Naive B cell (primary cell): ENCODE measurements at regions not wholly inside any gene's neighbourhood (a gene's known extent, or its start where the extent isn't known, plus 50 kb on each side); places are given as distances from the start of the nearest gene placed in this dataset.

Experiments used
- ATAC-seq, 2 donors: fragments of 150-1000 bp; cut with Tn5 transposase; 2 replicates each; pipeline ENCODE4 v1.10.0; 2021; ENCODE audit warnings: low read depth in 2 of 2, mild to moderate bottlenecking in 2 of 2, moderate library complexity in 2 of 2
- DNase-seq: peaks from one replicate; pipeline ENCODE4 v3.0.0; 2022
- H3K27ac Mint-ChIP-seq, 6 donors: one replicate each; pipeline ENCODE4 v1.8.0; 2020 to 2022; ENCODE audit warnings: mild to moderate bottlenecking in 6 of 6, mixed read lengths in 6 of 6, moderate library complexity in 5 of 6, inconsistent platforms in 2 of 6
- H3K27me3 Mint-ChIP-seq, 3 donors: one replicate each; pipeline ENCODE4 v1.8.0; 2021 to 2022; ENCODE audit warnings: mixed read lengths in 3 of 3, mild to moderate bottlenecking in 1 of 3
- H3K36me3 Mint-ChIP-seq, 2 donors: one replicate each; pipeline ENCODE4 v1.8.0; 2020 to 2022; ENCODE audit warnings: mixed read lengths in 2 of 2, inconsistent platforms in 1 of 2, mild to moderate bottlenecking in 1 of 2
- H3K4me1 Mint-ChIP-seq, 3 donors: one replicate each; pipeline ENCODE4 v1.8.0; 2020 to 2022; ENCODE audit warnings: mixed read lengths in 3 of 3, inconsistent platforms in 1 of 3, mild to moderate bottlenecking in 1 of 3, moderate library complexity in 1 of 3
- H3K4me3 Mint-ChIP-seq, 8 donors: one replicate each; pipeline ENCODE4 v1.8.0; 2020 to 2022; ENCODE audit warnings: mild to moderate bottlenecking in 8 of 8, mixed read lengths in 8 of 8, moderate library complexity in 8 of 8, inconsistent platforms in 2 of 8
- H3K9me3 Mint-ChIP-seq, 7 donors: one replicate each; pipeline ENCODE4 v1.8.0; 2020 to 2022; ENCODE audit warnings: mixed read lengths in 7 of 7, mild to moderate bottlenecking in 5 of 7, inconsistent platforms in 2 of 7, moderate library complexity in 1 of 7

GRCh38 chr15:31267161-31268107, 59.2 kb upstream of the KLF13 start:
- Mint-ChIP-seq H3K4me1 (peaks cover 73 to 80% (median 80%) of the 10 kb centered on the region in 3 donors), H3K27me3 (no peaks in the 10 kb centered on the region), H3K9me3 (no peaks in the 10 kb centered on the region), H3K4me3 (peak overlapping the region in 7 of 8 donors; percentile 17 to 91 (median 83)), H3K27ac (peak overlapping the region; percentile 44 to 97 (median 92)), H3K36me3 (no peaks in the 10 kb centered on the region)
- ATAC-seq (no peak), DNase-seq (no peak)

- no peaks in the 10 kb centered on the region for H3K36me3 Mint-ChIP-seq
- H3K27me3 Mint-ChIP-seq, result no peaks in the 10 kb centered on the region
- H3K4me1 Mint-ChIP-seq, result peaks cover 69 to 80% (median 79%) of the 10 kb centered on the region in 3 donors
- H3K9me3 Mint-ChIP-seq, result no peaks in the 10 kb centered on the region
- ATAC-seq, result no peak
- no peak for DNase-seq
- peak overlapping the region in 5 of 6 donors; percentile 44 to 92 (median 84) for H3K27ac Mint-ChIP-seq
- peak overlapping the region in 7 of 8 donors; percentile 5 to 87 (median 74) for H3K4me3 Mint-ChIP-seq
These were observed 58.5 kb upstream of the KLF13 start for GRCh38 chr15:31268108-31268501.

- peak overlapping the region in 3 of 6 donors; percentile 38 to 77 (median 69) for H3K27ac Mint-ChIP-seq
- DNase-seq, result no peak
- ATAC-seq, result no peak
- H3K9me3 Mint-ChIP-seq, result no peaks in the 10 kb centered on the region
- peaks cover 68 to 80% (median 79%) of the 10 kb centered on the region in 3 donors for H3K4me1 Mint-ChIP-seq
- peak overlapping the region in 1 of 8 donors; percentile 37 for H3K4me3 Mint-ChIP-seq
- no peaks in the 10 kb centered on the region for H3K36me3 Mint-ChIP-seq
- H3K27me3 Mint-ChIP-seq, result no peaks in the 10 kb centered on the region
These were observed 57.5 kb upstream of the KLF13 start for GRCh38 chr15:31268911-31269784.

- Mint-ChIP-seq H3K4me3 (peak overlapping the region in 1 of 8 donors; percentile 54), H3K4me1 (peaks cover 64 to 80% (median 77%) of the 10 kb centered on the region in 3 donors), H3K36me3 (no peaks in the 10 kb centered on the region), H3K9me3 (no peaks in the 10 kb centered on the region), H3K27me3 (no peaks in the 10 kb centered on the region), H3K27ac (peak overlapping the region in 1 of 6 donors; percentile 11)
- no peak for ATAC-seq
- DNase-seq, result no peak
These were observed 56.6 kb upstream of the KLF13 start for GRCh38 chr15:31269816-31270575.

- H3K4me1 Mint-ChIP-seq, result peaks cover 56 to 75% (median 72%) of the 10 kb centered on the region in 3 donors
- H3K36me3 Mint-ChIP-seq, result no peaks in the 10 kb centered on the region
- no peak for ATAC-seq
- H3K27ac Mint-ChIP-seq, result peak overlapping the region in 1 of 6 donors; percentile 7
- H3K27me3 Mint-ChIP-seq, result no peaks in the 10 kb centered on the region
- H3K4me3 Mint-ChIP-seq, result no peak overlapping the region
- no peak for DNase-seq
- H3K9me3 Mint-ChIP-seq, result no peaks in the 10 kb centered on the region
These were observed 55.9 kb upstream of the KLF13 start for GRCh38 chr15:31270767-31271166.

- no peaks in the 10 kb centered on the region for H3K27me3 Mint-ChIP-seq
- peaks cover 52 to 70% (median 67%) of the 10 kb centered on the region in 3 donors for H3K4me1 Mint-ChIP-seq
- no peak for ATAC-seq
- H3K9me3 Mint-ChIP-seq, result no peaks in the 10 kb centered on the region
- H3K27ac Mint-ChIP-seq, result no peak overlapping the region
- DNase-seq, result no peak
- H3K36me3 Mint-ChIP-seq, result no peaks in the 10 kb centered on the region
- peak overlapping the region in 1 of 8 donors; percentile 25 for H3K4me3 Mint-ChIP-seq
These were observed 55.4 kb upstream of the KLF13 start for GRCh38 chr15:31271224-31271635.

GRCh38 chr15:31271711-31272557, 54.7 kb upstream of the KLF13 start:
- H3K36me3 Mint-ChIP-seq, result no peaks in the 10 kb centered on the region
- no peaks in the 10 kb centered on the region for H3K9me3 Mint-ChIP-seq

GRCh38 chr15:31272558-31273257, 53.9 kb upstream of the KLF13 start:
- Mint-ChIP-seq H3K27ac (peak overlapping the region in 3 of 6 donors; percentile 24 to 60 (median 51)), H3K36me3 (no peaks in the 10 kb centered on the region), H3K27me3 (no peaks in the 10 kb centered on the region), H3K4me3 (peak overlapping the region in 5 of 8 donors; percentile 30 to 59 (median 52)), H3K4me1 (peaks cover 40 to 61% (median 55%) of the 10 kb centered on the region in 3 donors), H3K9me3 (no peaks in the 10 kb centered on the region)
- no peak for DNase-seq
- ATAC-seq, result no peak

More at GRCh38 chr15:31271711-31272557, 54.7 kb upstream of the KLF13 start:
- peaks cover 45 to 63% (median 61%) of the 10 kb centered on the region in 3 donors for H3K4me1 Mint-ChIP-seq
- H3K27me3 Mint-ChIP-seq, result no peaks in the 10 kb centered on the region
- peak overlapping the region in 2 of 8 donors; percentile 25 to 66 for H3K4me3 Mint-ChIP-seq
- H3K27ac Mint-ChIP-seq, result peak overlapping the region in 3 of 6 donors; percentile 58 to 76 (median 59)
- DNase-seq, result no peak
- ATAC-seq, result no peak

- H3K4me3 Mint-ChIP-seq, result peak overlapping the region in 5 of 8 donors; percentile 30 to 59 (median 52)
These were observed 53.2 kb upstream of the KLF13 start for GRCh38 chr15:31273258-31273941.

GRCh38 chr15:31274496-31275330, 51.9 kb upstream of the KLF13 start:
- no peak for ATAC-seq
- Mint-ChIP-seq H3K4me3 (peak overlapping the region in 1 of 8 donors; percentile 25), H3K9me3 (no peaks in the 10 kb centered on the region), H3K36me3 (no peaks in the 10 kb centered on the region), H3K4me1 (peaks cover 29 to 59% (median 49%) of the 10 kb centered on the region in 3 donors), H3K27ac (no peak overlapping the region), H3K27me3 (peaks cover 0 to 12% (median 0%) of the 10 kb centered on the region in 3 donors)
- no peak for DNase-seq

More at GRCh38 chr15:31273258-31273941, 53.2 kb upstream of the KLF13 start:
- no peak for DNase-seq
- Mint-ChIP-seq H3K27ac (peak overlapping the region in 3 of 6 donors; percentile 19 to 60 (median 51)), H3K36me3 (no peaks in the 10 kb centered on the region), H3K27me3 (peaks cover 0 to 3% (median 0%) of the 10 kb centered on the region in 3 donors), H3K4me1 (peaks cover 34 to 56% (median 50%) of the 10 kb centered on the region in 3 donors), H3K9me3 (no peaks in the 10 kb centered on the region)
- ATAC-seq, result no peak
